ENCODE measurements at regions not wholly inside any gene's neighbourhood (a gene's known extent, or its start where the extent isn't known, plus 50 kb on each side); places are given as distances from the start of the nearest gene placed in this dataset.

DNA sequence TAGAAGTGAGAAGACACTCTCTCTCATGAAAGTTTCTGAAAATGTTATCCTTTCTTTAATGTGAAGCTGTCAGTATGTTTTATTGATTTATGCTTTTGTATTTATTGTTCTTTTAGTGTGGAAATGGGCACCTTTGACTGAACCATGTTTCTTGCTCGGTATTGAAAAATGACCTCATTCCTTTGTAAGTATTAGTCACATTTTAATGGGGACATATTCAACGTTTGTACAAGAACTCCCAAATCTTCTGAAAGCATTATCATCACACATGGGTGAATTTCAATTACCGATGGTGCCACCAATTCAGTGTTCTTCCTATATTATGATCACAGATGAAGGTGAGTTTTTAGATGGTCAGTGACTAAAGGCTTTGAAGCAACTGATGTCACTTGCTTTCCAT lies 371.8 kb upstream of the GCFC2 start:
- DNase-seq (ENCODE audit: low read depth): no peak
- TF ChIP-seq, protein P1, sequence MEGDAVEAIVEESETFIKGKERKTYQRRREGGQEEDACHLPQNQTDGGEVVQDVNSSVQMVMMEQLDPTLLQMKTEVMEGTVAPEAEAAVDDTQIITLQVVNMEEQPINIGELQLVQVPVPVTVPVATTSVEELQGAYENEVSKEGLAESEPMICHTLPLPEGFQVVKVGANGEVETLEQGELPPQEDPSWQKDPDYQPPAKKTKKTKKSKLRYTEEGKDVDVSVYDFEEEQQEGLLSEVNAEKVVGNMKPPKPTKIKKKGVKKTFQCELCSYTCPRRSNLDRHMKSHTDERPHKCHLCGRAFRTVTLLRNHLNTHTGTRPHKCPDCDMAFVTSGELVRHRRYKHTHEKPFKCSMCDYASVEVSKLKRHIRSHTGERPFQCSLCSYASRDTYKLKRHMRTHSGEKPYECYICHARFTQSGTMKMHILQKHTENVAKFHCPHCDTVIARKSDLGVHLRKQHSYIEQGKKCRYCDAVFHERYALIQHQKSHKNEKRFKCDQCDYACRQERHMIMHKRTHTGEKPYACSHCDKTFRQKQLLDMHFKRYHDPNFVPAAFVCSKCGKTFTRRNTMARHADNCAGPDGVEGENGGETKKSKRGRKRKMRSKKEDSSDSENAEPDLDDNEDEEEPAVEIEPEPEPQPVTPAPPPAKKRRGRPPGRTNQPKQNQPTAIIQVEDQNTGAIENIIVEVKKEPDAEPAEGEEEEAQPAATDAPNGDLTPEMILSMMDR (IDR thresholded peaks at IDR 0.05; ENCODE audit: insufficient read depth, low read depth, low read length): no peak
- H3K27me3 ChIP-seq (ENCODE audit: control insufficient read depth, insufficient read depth, low read length): no peaks in the 10 kb centered on the region
- POLR2A ChIA-PET: no interaction called here
- H3K36me3 ChIP-seq (ENCODE audit: control insufficient read depth, insufficient read depth, low read length): no peaks in the 10 kb centered on the region
- H3K4me3 ChIP-seq (ENCODE audit: low read depth, low read length): no peak overlapping the region
- CTCF ChIA-PET: no interaction called here

DNA sequence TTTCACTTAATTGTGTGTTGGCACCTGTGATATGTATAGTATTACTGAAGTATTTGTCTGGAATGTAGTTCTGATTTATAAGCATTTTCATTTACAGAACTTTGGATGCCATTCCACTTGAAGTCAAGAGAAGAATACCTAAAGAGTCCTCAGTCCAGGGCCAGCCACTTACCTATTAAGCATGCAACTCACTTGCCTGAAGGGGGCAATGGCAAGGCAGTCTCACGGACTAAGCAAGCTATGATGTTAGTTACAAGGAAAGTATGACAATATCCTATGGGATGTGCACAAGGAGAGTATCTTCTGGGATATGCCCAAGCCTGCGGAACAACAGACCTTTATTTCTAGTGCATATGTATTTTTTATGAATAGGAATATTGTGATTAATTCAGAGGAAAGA lies 369.4 kb upstream of the GCFC2 start:
- H3K27me3 ChIP-seq (ENCODE audit: control insufficient read depth, insufficient read depth, low read length): no peaks in the 10 kb centered on the region
- ChIA-PET CTCF (no interaction called here), POLR2A (no interaction called here)
- H3K36me3 ChIP-seq (ENCODE audit: control insufficient read depth, insufficient read depth, low read length): no peaks in the 10 kb centered on the region
- no peak for DNase-seq (ENCODE audit: low read depth)
- no peak overlapping the region for H3K4me3 ChIP-seq (ENCODE audit: low read depth, low read length)
- TF ChIP-seq, protein P1 (IDR thresholded peaks at IDR 0.05; ENCODE audit: insufficient read depth, low read depth, low read length): no peak

DNA sequence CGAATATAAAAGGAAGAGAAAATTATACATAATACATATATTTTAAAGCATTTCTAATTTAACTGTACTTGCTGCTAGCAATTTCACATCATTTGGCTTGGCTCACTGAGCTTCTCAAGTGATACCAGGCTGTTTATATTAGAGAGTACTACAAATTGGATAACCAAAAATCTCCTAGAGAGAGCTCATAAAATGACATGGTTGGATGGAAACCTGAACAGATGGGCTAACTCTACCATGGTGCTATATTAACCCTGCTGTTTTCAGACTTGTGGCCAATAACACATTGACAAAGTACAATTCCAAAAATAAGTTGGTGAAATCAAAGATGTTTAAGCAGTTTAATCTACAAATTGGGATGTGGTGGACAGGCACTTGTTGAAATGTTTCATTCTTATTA lies 364.4 kb upstream of the GCFC2 start:
- TF ChIP-seq, protein P1 (IDR thresholded peaks at IDR 0.05; ENCODE audit: insufficient read depth, low read depth, low read length): no peak
- ChIA-PET POLR2A (no interaction called here), CTCF (no interaction called here)
- Histone ChIP-seq H3K4me3 (ENCODE audit: low read depth, low read length) (no peak overlapping the region), H3K36me3 (ENCODE audit: control insufficient read depth, insufficient read depth, low read length) (no peaks in the 10 kb centered on the region), H3K27me3 (ENCODE audit: control insufficient read depth, insufficient read depth, low read length) (no peaks in the 10 kb centered on the region)
- no peak for DNase-seq (ENCODE audit: low read depth)

DNA sequence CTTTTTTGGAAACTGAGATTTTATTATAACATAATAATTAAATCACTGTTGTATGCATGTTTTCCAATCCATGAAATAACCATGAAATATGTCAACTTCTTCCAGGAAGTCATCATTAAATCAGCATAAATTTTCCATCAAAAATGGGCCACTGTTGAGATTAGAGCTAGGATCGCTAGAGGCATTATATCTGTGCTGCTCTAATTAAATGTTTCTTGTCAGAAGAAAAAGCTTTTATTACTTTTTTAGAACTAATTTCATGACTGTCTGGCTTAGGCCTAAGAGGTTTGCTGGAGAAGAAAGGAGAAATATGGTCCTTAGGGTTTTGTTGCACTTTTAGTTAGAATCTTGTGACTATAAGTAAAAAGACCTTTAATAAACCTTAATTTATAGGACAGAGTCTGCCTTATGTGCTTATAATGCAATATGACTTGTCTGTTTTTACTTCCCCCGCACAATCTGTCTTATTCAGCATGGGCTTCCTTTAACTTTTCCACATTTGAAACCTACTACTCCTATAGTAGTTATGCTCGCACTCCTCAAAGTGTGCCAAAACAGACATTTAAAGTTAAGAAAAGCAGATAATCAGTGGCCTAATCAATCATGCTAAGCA lies 363.4 kb upstream of the GCFC2 start:
- no peak for DNase-seq (ENCODE audit: low read depth)
- TF ChIP-seq, protein P1 (IDR thresholded peaks at IDR 0.05; ENCODE audit: insufficient read depth, low read depth, low read length): no peak
- Histone ChIP-seq H3K4me3 (ENCODE audit: low read depth, low read length) (no peak overlapping the region), H3K36me3 (ENCODE audit: control insufficient read depth, insufficient read depth, low read length) (no peaks in the 10 kb centered on the region), H3K27me3 (ENCODE audit: control insufficient read depth, insufficient read depth, low read length) (no peaks in the 10 kb centered on the region)
- ChIA-PET POLR2A (no interaction called here), CTCF (no interaction called here)

DNA sequence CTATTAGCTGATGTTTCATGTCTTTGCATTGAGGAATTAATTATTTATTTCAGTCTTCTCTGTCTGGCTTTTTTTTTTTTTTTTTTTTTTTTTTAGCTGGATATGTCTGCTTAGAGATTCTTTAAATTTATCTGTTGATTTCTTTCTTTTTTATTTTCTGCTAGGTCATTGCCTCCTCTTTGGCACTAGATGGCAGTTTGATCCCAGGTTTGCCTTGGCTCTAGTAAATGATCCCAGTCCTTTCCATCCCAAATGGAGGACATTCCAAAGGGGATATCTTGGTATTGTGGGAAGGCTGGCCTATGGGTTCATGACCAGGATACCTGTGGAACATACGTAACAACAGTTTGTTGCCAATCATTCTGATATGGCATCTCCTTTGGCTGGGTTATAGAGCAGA lies 339.5 kb upstream of the GCFC2 start:
- Histone ChIP-seq H3K4me3 (ENCODE audit: low read depth, low read length) (no peak overlapping the region), H3K36me3 (ENCODE audit: control insufficient read depth, insufficient read depth, low read length) (no peaks in the 10 kb centered on the region), H3K27me3 (ENCODE audit: control insufficient read depth, insufficient read depth, low read length) (no peaks in the 10 kb centered on the region)
- DNase-seq (ENCODE audit: low read depth): no peak
- ChIA-PET POLR2A (no interaction called here), CTCF (no interaction called here)
- TF ChIP-seq, protein P1 (IDR thresholded peaks at IDR 0.05; ENCODE audit: insufficient read depth, low read depth, low read length): no peak

Data from BJ (cell line).